WTC11 (cell line): ENCODE measurements at regions not wholly inside any gene's neighbourhood (a gene's known extent, or its start where the extent isn't known, plus 50 kb on each side); places are given as distances from the start of the nearest gene placed in this dataset.

Experiments
- ATAC-seq: fragments of 200-7000 bp; cut with Tn5 transposase; 2 replicates; pipeline ENCODE4 v1.10.0; 2021; ENCODE audit warnings: mild to moderate bottlenecking, moderate library complexity
- CTCF ChIA-PET: fragments of 300-600 bp; sonication (Branson Sonifier 250); formaldehyde crosslinking; loops from one replicate; lab custom pipeline; 2021; ENCODE audit warnings: antibody characterized with exemption; lab: Charles Lee
- POLR2A ChIA-PET: fragments of 350-600 bp; sonication (Branson Sonifier 250); formaldehyde crosslinking; loops from one replicate; lab custom pipeline; 2021; ENCODE audit warnings: antibody characterized with exemption; lab: Charles Lee
- DNase-seq: peaks from one replicate; pipeline ENCODE4 v3.0.0; 2021; ENCODE audit warnings: low spot score
- H3K27ac Mint-ChIP-seq: 2 replicates; pipeline ENCODE4 v1.8.0; 2021; ENCODE audit warnings: mixed read lengths
- H3K27me3 Mint-ChIP-seq: 2 replicates; pipeline ENCODE4 v1.8.0; 2021; ENCODE audit warnings: low read depth, mild to moderate bottlenecking, moderate library complexity, mixed read lengths
- H3K36me3 Mint-ChIP-seq: 2 replicates; pipeline ENCODE4 v1.8.0; 2021; ENCODE audit warnings: mixed read lengths
- H3K4me1 Mint-ChIP-seq: 2 replicates; pipeline ENCODE4 v1.8.0; 2022; ENCODE audit warnings: mixed read lengths
- H3K4me3 Mint-ChIP-seq: 2 replicates; pipeline ENCODE4 v1.8.0; 2021; ENCODE audit warnings: mild to moderate bottlenecking, moderate library complexity, mixed read lengths
- H3K9me3 Mint-ChIP-seq: 2 replicates; pipeline ENCODE4 v1.8.0; 2021; ENCODE audit warnings: mixed read lengths
- ATF1 ChIP-seq: sonication (generic); formaldehyde crosslinking; IDR thresholded peaks from 2 replicates; pipeline ENCODE4 v1.8.1; 2023; ENCODE audit warnings: mild to moderate bottlenecking, moderate library complexity, missing genetic modification reagents
- CTCF ChIP-seq: fragments of 200-600 bp; IDR thresholded peaks from 2 replicates; pipeline ENCODE4 v1.8.0; 2022; ENCODE audit warnings: antibody characterized with exemption
- GTF2I ChIP-seq: fragments of 250-450 bp; sonication (Bioruptor Pico); conservative IDR thresholded peaks from 2 replicates; pipeline ENCODE4 v1.4.0; 2021; ENCODE audit warnings: mild to moderate bottlenecking
- JAZF1 ChIP-seq: fragments of 250-450 bp; sonication (Bioruptor Pico); IDR thresholded peaks from 2 replicates; pipeline ENCODE4 v1.9.0; 2021; ENCODE audit warnings: moderate library complexity, mild to moderate bottlenecking, inconsistent platforms
- MAX ChIP-seq: sonication (generic); formaldehyde crosslinking; IDR thresholded peaks from 2 replicates; pipeline ENCODE4 v1.8.0; 2022; ENCODE audit warnings: mild to moderate bottlenecking, missing genetic modification reagents
- NFATC4 ChIP-seq: fragments of 250-450 bp; sonication (Bioruptor Pico); IDR thresholded peaks from 2 replicates; pipeline ENCODE4 v1.9.0; 2021; ENCODE audit warnings: mild to moderate bottlenecking
- NFE2L1 ChIP-seq: sonication (generic); formaldehyde crosslinking; IDR thresholded peaks from 2 replicates; pipeline ENCODE4 v1.8.1; 2023; ENCODE audit warnings: missing genetic modification reagents
- PRDM15 ChIP-seq: sonication (generic); formaldehyde crosslinking; IDR thresholded peaks from 2 replicates; pipeline ENCODE4 v1.8.0; 2022; ENCODE audit warnings: missing genetic modification reagents
- STAT6 ChIP-seq: sonication (generic); formaldehyde crosslinking; conservative IDR thresholded peaks from 2 replicates; pipeline ENCODE4 v1.8.1; 2023; ENCODE audit warnings: mild to moderate bottlenecking, low read depth, missing genetic modification reagents, moderate library complexity
- ZSCAN18 ChIP-seq: fragments of 250-450 bp; sonication (Bioruptor Pico); IDR thresholded peaks from 2 replicates; pipeline ENCODE4 v2.1.2; 2022; ENCODE audit warnings: mild to moderate bottlenecking, moderate library complexity

GRCh38 chr21:25283720-25284119 is 323.6 kb downstream of the MRPL39 start:
- POLR2A ChIA-PET = no interaction called here
- no peaks in the 10 kb centered on the region for H3K9me3 Mint-ChIP-seq
- TF ChIP-seq CTCF = peak; percentile 28; the same call in 1 of the 2 replicates
- TF ChIP-seq GTF2I = no peak
- TF ChIP-seq, all 79 proteins: peak for 1
- ATAC-seq (peak; percentile 84), DNase-seq (no peak)
- H3K27me3 Mint-ChIP-seq = no peaks in the 10 kb centered on the region
- CTCF ChIA-PET = interaction anchor here (0.5 to 2.0 kb wide), 19 partner anchors 10 to 494 kb away, joined by 3 to 51 read pairs (median 4); no protein-coding TSS in a partner anchor
- no peaks in the 10 kb centered on the region for H3K36me3 Mint-ChIP-seq
- peaks cover 42% of the 10 kb centered on the region for H3K4me1 Mint-ChIP-seq
- no peak overlapping the region for H3K27ac Mint-ChIP-seq
- H3K4me3 Mint-ChIP-seq = peak overlapping the region; percentile 5

- Mint-ChIP-seq H3K9me3 (no peaks in the 10 kb centered on the region), H3K27me3 (no peaks in the 10 kb centered on the region), H3K4me1 (peaks cover 33% of the 10 kb centered on the region), H3K36me3 (no peaks in the 10 kb centered on the region), H3K27ac (no peak overlapping the region), H3K4me3 (no peak overlapping the region)
- ATAC-seq (no peak), DNase-seq (no peak)
- ChIA-PET CTCF (no interaction called here), POLR2A (no interaction called here)
- TF ChIP-seq NFE2L1 (CRISPR knock-in tag) = no peak
- TF ChIP-seq NFATC4 = no peak
- TF ChIP-seq JAZF1 (CRISPR knock-in tag) = no peak
- TF ChIP-seq MAX (CRISPR knock-in tag) = no peak
- no peak for TF ChIP-seq STAT6 (CRISPR knock-in tag)
- TF ChIP-seq ATF1 (CRISPR knock-in tag) = no peak
- no peak for TF ChIP-seq PRDM15 (CRISPR knock-in tag)
Measured at GRCh38 chr21:25281134-25281533, 326.1 kb downstream of the MRPL39 start.

GRCh38 chr21:25280061-25280460 is 327.2 kb downstream of the MRPL39 start:
- H3K4me1 Mint-ChIP-seq = peaks cover 33% of the 10 kb centered on the region
- ChIA-PET POLR2A (no interaction called here), CTCF (no interaction called here)
- H3K36me3 Mint-ChIP-seq = no peaks in the 10 kb centered on the region
- peak; percentile 72 for ATAC-seq
- TF ChIP-seq ZSCAN18 (CRISPR knock-in tag) (no peak), JAZF1 (CRISPR knock-in tag) (no peak)
- no peak overlapping the region for H3K27ac Mint-ChIP-seq
- no peak for DNase-seq
- H3K27me3 Mint-ChIP-seq = no peaks in the 10 kb centered on the region
- H3K9me3 Mint-ChIP-seq = no peaks in the 10 kb centered on the region
- no peak overlapping the region for H3K4me3 Mint-ChIP-seq
